Upper lobe of right lung (tissue), 1 donor: ENCODE measurements at regions not wholly inside any gene's neighbourhood (a gene's known extent, or its start where the extent isn't known, plus 50 kb on each side); places are given as distances from the start of the nearest gene placed in this dataset.

Source experiments
- ATAC-seq: fragments of 200-7000 bp; cut with Tn5 transposase; one replicate; pipeline ENCODE4 v1.9.1; 2020; ENCODE audit warnings: mild to moderate bottlenecking, moderate library complexity
- DNase-seq: peaks from one replicate; pipeline ENCODE4 v3.0.0-alpha.2; 2020
- H3K27ac ChIP-seq: fragments of 200-600 bp; one replicate; pipeline ENCODE4 v1.8.0; 2022
- H3K27me3 ChIP-seq: fragments of 200-600 bp; one replicate; pipeline ENCODE4 v1.8.0; 2022; ENCODE audit warnings: mild to moderate bottlenecking
- H3K36me3 ChIP-seq: fragments of 200-600 bp; one replicate; pipeline ENCODE4 v1.8.0; 2022
- H3K4me1 ChIP-seq: fragments of 200-600 bp; one replicate; pipeline ENCODE4 v1.8.0; 2022
- H3K4me3 ChIP-seq: fragments of 200-600 bp; one replicate; pipeline ENCODE4 v1.8.0; 2022; ENCODE audit warnings: mild to moderate bottlenecking
- H3K9me3 ChIP-seq: fragments of 200-600 bp; one replicate; pipeline ENCODE4 v1.8.0; 2022
- intact Hi-C: fragments of 100-400 bp; cut with DNase I; formaldehyde crosslinking; loops from one replicate; pipeline ENCODE4 v1.11.0; 2022
- TF ChIP-seq, protein P1 (sequence below): fragments of 200-600 bp; IDR thresholded peaks from one replicate; pipeline ENCODE4 v1.8.0; 2022; ENCODE audit warnings: antibody characterized with exemption
- donor health status: DM: no; HTN: yes; CAD: no; lungs with severe emphysema.

DNA sequence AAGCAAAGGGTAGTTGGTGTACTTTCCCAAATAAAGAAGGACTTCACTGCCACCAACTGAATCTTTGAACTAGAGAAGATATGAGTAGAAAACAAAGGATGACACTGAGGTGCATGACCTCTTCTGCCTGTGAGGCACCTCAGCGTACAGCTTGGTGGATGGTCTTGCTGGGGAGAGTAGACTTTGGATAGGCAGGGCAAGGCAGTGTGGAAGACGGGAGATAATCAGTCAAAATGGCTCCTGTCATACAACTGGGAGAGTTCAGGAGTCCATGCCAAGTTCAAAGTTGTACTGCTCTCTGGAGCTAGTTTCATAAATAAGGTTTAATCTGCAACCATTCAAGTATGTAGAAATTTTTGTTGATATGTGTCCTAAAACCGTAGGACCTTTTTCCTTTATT lies 143.4 kb downstream of the BARHL2 start:
- no peaks in the 10 kb centered on the region for H3K36me3 ChIP-seq
- no peaks in the 10 kb centered on the region for H3K9me3 ChIP-seq
- ATAC-seq (no peak), DNase-seq (no peak)
- intact Hi-C loops = no loop called here
- H3K4me1 ChIP-seq = no peaks in the 10 kb centered on the region
- H3K27me3 ChIP-seq = peaks cover 3% of the 10 kb centered on the region
- H3K4me3 ChIP-seq = no peak overlapping the region
- TF ChIP-seq, protein P1, sequence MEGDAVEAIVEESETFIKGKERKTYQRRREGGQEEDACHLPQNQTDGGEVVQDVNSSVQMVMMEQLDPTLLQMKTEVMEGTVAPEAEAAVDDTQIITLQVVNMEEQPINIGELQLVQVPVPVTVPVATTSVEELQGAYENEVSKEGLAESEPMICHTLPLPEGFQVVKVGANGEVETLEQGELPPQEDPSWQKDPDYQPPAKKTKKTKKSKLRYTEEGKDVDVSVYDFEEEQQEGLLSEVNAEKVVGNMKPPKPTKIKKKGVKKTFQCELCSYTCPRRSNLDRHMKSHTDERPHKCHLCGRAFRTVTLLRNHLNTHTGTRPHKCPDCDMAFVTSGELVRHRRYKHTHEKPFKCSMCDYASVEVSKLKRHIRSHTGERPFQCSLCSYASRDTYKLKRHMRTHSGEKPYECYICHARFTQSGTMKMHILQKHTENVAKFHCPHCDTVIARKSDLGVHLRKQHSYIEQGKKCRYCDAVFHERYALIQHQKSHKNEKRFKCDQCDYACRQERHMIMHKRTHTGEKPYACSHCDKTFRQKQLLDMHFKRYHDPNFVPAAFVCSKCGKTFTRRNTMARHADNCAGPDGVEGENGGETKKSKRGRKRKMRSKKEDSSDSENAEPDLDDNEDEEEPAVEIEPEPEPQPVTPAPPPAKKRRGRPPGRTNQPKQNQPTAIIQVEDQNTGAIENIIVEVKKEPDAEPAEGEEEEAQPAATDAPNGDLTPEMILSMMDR = no peak
- H3K27ac ChIP-seq = no peak overlapping the region

DNA sequence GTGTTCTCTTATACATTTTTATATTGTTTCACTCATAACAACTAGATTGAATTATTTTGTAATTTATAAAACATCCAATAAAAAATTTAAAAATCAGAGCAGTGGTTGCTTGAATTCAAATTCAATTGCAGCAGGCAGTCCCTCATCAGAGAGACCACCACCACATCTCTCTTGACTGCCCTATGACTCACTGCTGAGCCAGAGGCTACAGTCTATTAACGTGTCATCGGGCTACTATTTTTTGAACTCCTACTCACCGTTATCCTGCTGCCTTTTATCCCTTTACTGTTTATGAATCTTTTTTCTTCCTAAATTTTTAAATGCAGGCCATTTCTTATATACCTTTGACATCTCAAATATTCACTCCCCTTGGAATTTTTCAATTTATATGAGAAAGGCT lies 144.7 kb downstream of the BARHL2 start:
- Histone ChIP-seq H3K4me1 (no peaks in the 10 kb centered on the region), H3K4me3 (no peak overlapping the region), H3K36me3 (no peaks in the 10 kb centered on the region), H3K27ac (no peak overlapping the region), H3K9me3 (no peaks in the 10 kb centered on the region), H3K27me3 (no peaks in the 10 kb centered on the region)
- TF ChIP-seq, protein P1 = no peak
- no peak for DNase-seq
- intact Hi-C loops = no loop called here
- ATAC-seq = no peak

DNA sequence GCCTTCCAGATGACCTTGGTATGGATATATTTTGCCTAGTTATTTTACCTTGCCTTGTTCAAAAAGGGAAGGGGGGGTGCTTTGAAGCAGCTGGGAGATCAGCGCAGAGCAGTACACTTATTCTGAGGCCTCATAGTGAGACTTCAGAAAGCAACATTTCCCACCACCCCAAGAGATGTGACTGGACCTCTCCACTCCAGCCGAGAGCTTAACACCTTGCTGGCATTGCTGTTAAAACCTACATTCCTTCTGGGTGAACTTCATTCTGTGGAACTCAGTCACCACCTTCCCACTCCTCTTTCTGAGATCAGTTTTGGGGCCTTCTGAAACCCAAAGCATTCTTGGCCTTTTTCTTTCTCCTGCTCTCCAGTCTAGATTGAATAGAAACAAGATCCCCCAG lies 148.7 kb downstream of the BARHL2 start:
- Histone ChIP-seq H3K9me3 (no peaks in the 10 kb centered on the region), H3K27me3 (no peaks in the 10 kb centered on the region), H3K36me3 (no peaks in the 10 kb centered on the region), H3K4me1 (no peaks in the 10 kb centered on the region), H3K4me3 (no peak overlapping the region), H3K27ac (no peak overlapping the region)
- no peak for DNase-seq
- TF ChIP-seq, protein P1 = no peak
- ATAC-seq = no peak
- intact Hi-C loops = no loop called here

- TF ChIP-seq, protein P1 = no peak
- DNase-seq = no peak
- no peaks in the 10 kb centered on the region for H3K36me3 ChIP-seq
- H3K4me3 ChIP-seq = no peak overlapping the region
- H3K9me3 ChIP-seq = no peaks in the 10 kb centered on the region
- H3K27ac ChIP-seq = no peak overlapping the region
- H3K4me1 ChIP-seq = no peaks in the 10 kb centered on the region
- ATAC-seq = no peak
- no peaks in the 10 kb centered on the region for H3K27me3 ChIP-seq
- intact Hi-C loops = no loop called here
Observed at GRCh38 chr1:90564164-90564563, 152.9 kb downstream of the BARHL2 start.

DNA sequence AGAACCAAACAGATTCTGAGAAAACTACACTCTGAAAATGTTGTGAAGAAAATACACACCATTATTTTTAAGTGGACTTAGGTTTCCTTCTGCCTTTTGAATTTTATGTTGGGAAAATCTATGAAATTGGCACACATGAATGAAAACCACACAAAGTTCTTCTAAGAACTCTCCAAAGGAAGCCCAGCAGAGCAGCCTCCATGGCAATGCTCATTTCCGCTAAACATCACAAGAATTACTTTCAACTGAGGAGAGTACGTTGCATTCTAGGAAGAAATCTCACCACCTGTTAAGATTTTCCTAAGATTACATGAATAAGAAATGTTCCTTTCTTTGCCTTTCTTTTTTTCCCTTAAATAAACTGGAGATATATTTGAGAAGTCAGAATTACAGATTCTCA lies 154.2 kb downstream of the BARHL2 start:
- TF ChIP-seq, protein P1 = no peak
- Histone ChIP-seq H3K4me1 (no peaks in the 10 kb centered on the region), H3K27me3 (no peaks in the 10 kb centered on the region), H3K27ac (no peak overlapping the region), H3K9me3 (no peaks in the 10 kb centered on the region), H3K36me3 (no peaks in the 10 kb centered on the region), H3K4me3 (no peak overlapping the region)
- intact Hi-C loops = no loop called here
- no peak for ATAC-seq
- no peak for DNase-seq

DNA sequence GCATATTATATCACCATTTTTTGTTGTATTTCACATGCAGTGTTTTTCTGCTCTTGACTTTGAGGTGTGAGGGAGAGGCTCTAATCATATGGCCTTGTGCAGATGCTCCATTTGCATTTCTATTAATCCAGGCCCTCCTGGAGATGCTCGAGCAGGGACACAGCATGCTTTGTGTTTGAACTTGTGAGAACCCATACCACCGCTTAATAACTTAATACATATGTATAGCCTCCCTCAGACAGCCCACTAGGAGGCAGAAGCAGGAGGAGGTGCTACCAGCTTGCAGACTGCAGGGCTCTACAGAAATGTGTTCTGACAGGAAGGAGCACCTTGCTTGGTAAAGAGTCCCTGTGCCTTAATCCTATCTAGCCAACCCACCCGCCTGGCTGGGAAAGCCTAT lies 155.2 kb downstream of the BARHL2 start:
- no peaks in the 10 kb centered on the region for H3K9me3 ChIP-seq
- DNase-seq = no peak
- intact Hi-C loops = no loop called here
- H3K27me3 ChIP-seq = no peaks in the 10 kb centered on the region
- TF ChIP-seq, protein P1 = no peak
- H3K36me3 ChIP-seq = no peaks in the 10 kb centered on the region
- no peak for ATAC-seq
- H3K27ac ChIP-seq = no peak overlapping the region
- no peak overlapping the region for H3K4me3 ChIP-seq
- no peaks in the 10 kb centered on the region for H3K4me1 ChIP-seq
